DMS53 (cell line): ENCODE measurements at regions not wholly inside any gene's neighbourhood (a gene's known extent, or its start where the extent isn't known, plus 50 kb on each side); places are given as distances from the start of the nearest gene placed in this dataset.
"Not testable (repeated sequence)": the region's sequence is repeated elsewhere in the genome, so short reads cannot be mapped to it uniquely, and the experiment has no call there.

Source experiments
- DNase-seq: peaks from one replicate; lab custom pipeline; 2025; lab: John Stamatoyannopoulos, UW

DNA sequence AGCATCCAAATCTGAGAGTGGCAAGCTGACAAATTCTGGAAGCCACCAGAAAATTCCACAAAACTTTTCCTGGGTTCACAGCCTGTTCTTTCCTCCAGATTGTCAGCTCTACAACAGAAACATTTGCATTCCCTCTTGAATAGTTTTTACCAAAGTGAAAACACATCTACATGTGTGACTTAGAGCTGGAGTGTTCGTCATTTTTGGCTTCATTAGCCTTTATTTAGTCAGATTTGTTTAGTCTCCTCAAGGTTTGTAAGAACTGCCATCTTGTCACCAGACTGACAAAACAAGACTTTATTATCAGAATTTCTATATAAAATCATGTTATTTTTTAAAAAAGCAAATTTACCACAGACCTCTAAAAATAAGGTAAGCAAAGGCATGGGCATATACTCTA, 347.3 kb downstream of the TRIM36 start:
- DNase-seq, result no peak

DNA sequence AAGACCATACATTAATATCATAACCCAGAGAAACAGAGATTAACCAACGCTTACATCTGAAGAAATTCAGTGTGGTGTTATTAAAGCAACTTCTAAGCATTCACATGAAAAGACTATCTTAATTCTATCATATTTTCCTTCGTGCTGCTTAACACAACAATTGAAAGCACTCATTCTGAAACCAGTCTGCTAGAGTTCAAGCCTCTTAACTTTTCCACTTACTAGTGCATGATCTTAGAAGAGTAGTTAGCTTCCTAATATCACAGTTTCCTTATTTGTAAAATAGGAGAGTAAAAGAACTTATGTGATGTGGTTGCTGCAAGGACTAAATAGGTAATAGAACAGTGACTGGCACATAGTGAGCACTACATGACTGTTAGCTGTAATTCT, 379.3 kb downstream of the TRIM36 start:
- no peak for DNase-seq

DNA sequence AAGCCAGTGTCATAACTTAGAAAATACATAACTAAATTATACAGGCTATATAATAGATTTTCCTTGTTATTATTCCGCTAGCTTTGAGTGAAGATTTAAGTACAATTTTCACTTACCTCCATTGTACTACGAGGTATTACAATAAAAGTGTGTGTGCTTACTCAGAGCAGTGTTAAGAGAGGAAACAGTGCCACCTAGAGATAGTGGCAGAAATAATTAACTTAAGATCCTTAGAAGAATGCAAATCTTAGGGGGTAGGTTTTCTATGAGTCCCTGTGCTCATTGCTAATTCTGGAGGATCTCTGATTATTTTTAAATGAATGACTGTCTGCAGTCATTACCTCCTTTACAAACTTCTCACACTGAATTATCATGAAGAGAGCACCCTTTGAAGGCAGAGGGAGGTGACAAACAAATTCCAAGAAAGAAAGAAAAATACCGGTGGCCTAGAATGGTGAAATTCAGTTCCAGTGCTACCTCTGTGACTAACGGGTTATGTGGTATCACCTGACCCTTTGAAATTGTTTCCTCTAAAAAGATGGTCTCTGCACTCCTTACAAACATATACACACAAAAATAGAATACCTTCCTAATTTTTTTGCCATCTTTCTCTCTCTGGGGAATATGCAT, 379.8 kb downstream of the TRIM36 start:
- DNase-seq, result peak; percentile 76

GRCh38 chr5:114782869-114783268, 386.8 kb downstream of the TRIM36 start:
- peak; percentile 11 for DNase-seq

- DNase-seq, result no peak
Observed at GRCh38 chr5:114782177-114782576, 387.5 kb downstream of the TRIM36 start.

GRCh38 chr5:114780290-114780689, 389.4 kb downstream of the TRIM36 start:
- DNase-seq, result no peak

DNA sequence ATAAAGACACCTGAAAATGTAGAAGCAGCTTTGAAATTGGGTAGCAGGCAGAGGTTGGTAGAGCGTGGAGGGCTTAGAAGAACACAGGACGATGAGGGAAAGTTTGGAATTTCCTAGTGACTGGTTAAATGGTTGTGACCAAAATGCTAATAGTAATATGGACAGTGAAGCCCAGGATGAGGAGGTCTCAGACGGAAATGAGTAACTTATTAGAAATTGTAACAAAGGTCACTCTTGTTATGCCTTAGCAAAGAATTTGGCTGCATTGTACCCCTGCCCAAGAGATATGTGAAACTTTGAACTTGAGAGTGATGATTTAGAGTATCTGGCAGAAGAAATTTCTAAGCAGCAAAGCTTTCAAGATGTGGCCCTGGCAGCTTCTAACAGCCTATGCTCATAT, 382.5 kb downstream of the KCNN2 start:
- no peak for DNase-seq

GRCh38 chr5:114734238-114734637, 372.4 kb downstream of the KCNN2 start:
- no peak for DNase-seq

DNA sequence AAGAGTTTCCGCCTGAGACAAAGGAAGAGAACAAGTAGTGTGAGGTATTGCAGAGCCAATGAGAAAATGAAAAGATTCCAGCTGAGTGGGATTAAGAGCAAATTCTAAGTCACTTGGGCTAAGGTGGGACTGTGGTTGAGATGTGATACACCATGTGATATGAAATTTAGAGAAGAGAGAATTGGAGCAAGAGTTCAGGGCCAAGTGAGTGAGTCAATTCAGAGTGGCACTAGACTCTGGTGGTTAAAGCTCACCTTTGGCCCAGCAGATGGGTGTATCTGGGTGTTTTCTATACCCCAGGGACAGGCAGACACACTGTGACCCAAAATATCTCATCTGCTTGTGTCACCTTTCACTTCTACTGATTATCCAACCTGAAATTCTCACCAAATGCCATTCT, 368.1 kb downstream of the KCNN2 start:
- DNase-seq, result no peak

DNA sequence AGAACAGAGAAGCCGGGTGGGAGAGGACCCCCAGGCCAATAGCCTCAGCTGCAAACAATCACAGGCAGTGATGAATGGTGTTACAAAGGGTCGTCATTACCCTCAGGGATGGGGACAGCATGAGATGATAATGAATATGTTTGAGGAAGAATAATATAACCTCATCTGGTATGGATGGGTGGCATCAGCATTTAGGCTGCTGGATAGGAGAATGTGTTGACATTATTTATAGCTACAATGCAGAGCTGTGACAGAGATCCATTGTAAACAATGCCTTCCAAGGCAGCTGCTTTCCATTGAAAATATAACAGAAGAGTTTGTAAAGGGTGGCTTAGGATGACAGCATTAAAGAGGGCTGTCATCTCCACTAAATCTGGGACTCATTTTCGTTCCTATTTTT, 365.5 kb downstream of the KCNN2 start:
- peak; percentile 63 for DNase-seq

DNA sequence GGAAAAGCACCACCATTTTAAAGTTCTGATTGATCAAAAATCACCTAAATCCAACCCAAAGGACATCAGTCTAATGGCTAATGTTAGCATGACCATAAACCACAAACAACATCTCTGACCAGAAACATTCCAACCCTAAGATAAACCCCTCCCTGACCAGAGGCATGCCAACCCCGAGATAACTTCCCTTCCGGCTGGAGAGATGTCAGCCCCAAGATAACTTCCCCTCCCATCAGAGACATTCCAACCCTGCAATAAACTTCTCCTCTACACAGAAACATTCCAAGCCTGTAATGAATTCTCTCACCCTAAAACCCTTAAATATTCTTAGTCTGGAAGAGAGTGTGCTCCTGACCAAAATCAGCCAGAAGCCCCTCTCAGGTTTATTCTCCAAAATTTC, 364.3 kb downstream of the KCNN2 start:
- DNase-seq, result no peak

DNA sequence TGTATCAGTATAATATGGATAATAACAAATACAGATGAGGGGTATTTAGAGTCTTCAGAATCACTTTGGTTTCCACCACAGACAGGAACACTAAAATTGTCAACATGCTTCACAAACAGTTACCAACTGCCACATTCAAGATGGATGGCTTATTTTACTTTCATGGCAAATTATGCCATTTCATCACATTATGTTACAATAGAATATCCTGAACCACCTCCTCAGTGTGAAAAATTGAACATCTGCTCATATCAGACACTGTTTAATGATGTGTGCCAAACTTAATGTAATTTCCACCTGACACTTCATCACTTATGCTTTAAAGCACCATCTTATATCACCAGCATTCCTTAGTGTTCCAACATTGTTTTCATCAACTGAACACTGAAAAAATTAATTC, 357.4 kb downstream of the KCNN2 start:
- no peak for DNase-seq

DNA sequence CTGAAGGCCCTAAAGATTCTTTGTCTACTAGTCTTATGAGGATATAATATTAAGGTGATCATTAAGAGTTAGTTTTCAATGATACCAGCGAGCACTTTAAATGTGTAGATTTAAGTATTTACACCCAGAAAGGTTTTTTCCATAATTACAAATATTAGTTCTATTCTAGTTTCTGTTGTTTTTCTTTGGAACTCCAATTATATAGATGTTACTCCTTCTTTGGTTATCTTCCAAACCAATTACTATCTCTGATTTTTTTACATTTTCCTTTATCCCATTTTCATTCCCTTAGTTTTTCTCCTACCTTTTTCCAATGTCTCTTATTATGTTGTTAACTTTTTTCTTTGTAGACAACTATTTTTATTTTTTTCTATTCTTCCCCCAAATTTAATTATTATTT, 355.1 kb downstream of the KCNN2 start:
- DNase-seq, result no peak

DNA sequence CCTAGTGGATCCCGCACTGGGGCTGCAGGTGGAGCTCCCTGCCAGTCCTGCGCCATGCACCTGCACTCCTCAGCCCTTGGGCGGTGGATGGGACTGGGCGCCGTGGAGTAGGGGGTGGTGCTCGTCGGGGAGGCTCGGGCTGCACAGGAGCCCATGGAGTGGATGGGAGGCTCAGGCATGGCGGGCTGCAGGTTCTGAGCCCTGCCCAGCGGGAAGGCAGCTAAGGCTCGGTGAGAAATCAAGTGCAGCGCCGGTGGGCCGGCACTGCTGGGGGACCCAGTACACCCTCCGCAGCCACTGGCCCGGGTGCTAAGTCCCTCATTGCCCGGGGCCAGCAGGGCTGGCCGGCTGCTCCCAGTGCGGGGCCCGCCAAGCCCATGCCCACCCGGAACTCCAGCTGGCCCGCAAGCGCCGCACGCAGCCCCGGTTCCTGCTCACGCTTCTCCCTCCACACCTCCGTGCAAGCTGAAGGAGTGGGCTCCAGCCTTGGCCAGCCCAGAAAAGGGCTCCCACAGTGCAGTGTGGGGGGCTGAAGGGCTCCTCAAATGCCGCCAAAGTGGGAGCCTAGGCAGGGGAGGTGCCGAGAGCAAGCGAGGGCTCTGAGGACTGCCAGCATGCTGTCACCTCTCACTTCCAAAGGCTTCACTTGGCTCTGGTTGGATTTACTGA, 342.5 kb downstream of the KCNN2 start:
- DNase-seq, result not testable (repeated sequence)

DNA sequence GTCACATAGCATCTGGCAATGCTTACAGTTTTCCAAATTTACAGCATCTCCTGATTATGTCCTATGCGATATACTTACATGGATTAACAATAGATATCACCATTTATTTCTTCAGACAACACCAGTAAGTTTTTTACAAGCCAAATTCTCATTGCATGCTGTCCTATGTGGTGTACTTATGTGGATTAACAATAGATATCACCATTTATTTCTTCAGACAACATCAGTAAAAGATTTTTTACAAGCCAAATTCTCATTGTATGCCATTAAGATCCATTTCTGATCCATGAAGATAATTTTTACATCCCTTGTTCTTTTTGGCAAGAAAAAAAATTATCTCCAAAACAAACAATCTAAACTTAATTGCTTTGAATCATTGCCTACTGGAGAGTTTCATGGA, 340.9 kb downstream of the KCNN2 start:
- DNase-seq, result no peak

DNA sequence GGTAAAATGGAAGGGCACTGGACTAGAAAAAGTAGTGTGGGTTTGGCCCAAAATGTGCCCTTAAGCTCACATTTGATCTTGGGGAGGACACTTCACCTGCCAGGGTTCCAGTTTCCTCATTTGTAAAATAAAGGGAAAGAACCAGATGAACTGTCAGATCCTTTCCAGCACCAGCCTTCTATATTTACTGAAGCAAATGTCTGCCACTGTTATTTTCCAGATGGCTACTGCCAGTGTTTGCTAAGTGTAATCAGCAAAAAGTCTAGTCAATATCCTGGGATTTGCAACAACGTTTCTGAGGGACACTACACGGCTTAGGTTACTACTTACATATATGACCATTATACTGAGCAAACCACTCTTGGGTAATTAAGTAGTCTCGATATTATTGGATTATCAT, 340.3 kb downstream of the KCNN2 start:
- DNase-seq, result peak; percentile 51

DNA sequence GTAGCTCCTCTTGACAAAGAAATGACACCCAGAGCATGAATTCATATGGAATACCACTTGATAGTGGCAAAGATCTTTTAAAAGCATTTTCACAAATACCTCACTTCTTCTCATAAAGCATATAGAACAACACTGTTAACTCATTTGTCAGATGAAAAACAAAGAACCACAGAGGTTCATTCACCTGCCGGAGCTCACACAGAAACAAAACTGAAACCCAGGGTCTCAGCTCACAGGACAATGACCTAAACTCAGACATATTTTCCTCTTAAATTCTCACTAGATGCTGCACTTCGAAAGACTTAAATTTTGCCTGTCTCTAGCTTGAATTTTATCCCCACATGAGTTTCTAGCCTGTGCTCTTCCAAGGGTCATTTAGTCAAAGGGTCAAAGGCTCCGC, 339.0 kb downstream of the KCNN2 start:
- DNase-seq, result no peak

- DNase-seq, result no peak
Observed at GRCh38 chr5:114695292-114695904, 333.5 kb downstream of the KCNN2 start.

DNA sequence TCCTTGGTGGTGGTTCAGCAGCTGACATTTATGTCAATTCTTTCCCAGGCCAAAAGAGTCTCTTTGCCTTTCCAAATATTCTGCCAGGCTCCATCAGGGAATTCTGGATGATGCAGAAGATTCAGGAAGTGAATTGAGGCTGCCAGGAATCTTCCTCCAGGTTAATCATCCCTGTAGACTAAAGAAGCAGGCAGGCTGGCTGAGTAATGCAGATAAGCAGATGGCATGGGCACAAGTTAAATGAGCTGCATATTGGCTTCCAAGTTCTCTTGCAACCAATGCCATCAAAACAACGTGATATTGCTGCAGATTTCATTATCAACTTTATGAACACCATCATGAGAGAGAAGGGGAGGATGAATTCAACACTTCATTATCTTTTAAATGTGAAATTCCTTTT, 324.5 kb downstream of the KCNN2 start:
- DNase-seq, result no peak

DNA sequence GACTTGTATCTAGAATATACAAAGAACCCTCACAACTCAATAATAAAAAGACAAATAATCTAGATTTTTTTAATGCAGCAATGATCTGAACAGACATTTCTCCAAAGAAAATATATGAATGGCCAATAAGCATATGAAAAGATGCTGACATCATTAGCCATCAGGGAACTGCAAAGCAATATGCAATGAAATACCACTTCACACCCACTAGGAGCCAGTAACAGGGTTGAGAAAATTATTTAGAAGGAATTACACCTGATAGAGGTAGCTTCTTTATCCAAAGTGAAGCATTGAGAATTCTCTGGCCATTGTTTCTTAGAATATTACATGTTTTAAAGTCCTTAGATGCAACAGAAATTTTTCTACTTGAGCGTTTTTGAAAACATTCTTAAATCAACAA, 316.9 kb downstream of the KCNN2 start:
- peak; percentile 17 for DNase-seq

DNA sequence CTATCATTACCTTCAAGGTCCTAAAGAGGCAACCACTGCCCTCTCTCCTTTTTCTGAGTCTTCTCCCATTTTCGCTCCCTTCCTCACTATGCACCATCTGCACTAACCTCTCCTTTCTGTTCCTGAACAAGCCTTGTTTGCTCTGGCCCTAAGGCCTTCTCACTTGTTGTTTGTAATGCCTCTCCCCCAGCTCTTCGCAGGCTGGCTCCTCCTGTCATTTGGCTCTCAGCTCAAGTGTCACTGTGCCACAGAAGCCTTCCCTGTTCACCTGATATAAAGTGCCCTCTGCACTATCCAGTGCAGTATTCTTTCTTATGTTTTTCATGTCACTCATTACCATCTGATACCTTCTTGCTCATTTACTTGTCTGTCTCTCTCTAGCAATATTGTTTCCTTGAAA, 303.7 kb downstream of the KCNN2 start:
- peak; percentile 61 for DNase-seq

- DNase-seq, result no peak
Observed at GRCh38 chr5:114660791-114661190, 298.9 kb downstream of the KCNN2 start.

DNA sequence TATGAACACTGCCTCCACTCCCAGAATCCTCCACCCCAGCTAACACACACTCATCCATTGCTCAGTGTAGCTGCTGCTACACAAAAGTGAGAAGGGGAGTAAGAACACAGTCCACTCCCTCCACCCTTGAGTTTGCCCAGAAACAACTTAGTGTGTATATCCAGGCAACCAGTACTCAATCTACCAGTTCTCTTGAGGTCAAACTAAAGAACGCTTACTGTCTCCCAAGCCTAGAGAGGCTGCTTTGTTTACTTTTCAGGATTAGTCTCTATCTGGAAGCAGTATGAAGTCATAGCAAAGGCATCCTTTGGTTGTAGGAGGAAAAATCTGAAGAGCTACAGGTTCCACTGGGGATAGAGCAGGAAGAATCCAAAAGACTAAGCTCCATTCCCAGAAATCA, 296.3 kb downstream of the KCNN2 start:
- peak; percentile 55 for DNase-seq
